ENCODE measurements at regions not wholly inside any gene's neighbourhood (a gene's known extent, or its start where the extent isn't known, plus 50 kb on each side); places are given as distances from the start of the nearest gene placed in this dataset.

- H3K79me2 ChIP-seq (ENCODE audit: control insufficient read depth, insufficient read depth, low read length) = no peaks in the 10 kb centered on the region
- WGBS (ENCODE audit: insufficient coverage, insufficient replicate concordance, low lambda C conversion rate, missing lambda C conversion rate) = 8% methylated on average over 5 of the region's 5 CpGs
- ATAC-seq (no peak), FAIRE-seq (no peak), DNase-seq (ENCODE audit: low read depth, low spot score) (no peak)
- no peak for TF ChIP-seq PAX8 (IDR thresholded peaks at IDR 0.05)
- TF ChIP-seq RAD21 (IDR thresholded peaks at IDR 0.05; ENCODE audit: insufficient read depth, low read depth, low read length) = no peak
- no peak for TF ChIP-seq NKRF (conservative IDR thresholded peaks at IDR 0.05)
- no peak for TF ChIP-seq PML (IDR thresholded peaks at IDR 0.05; ENCODE audit: low read length)
- TF ChIP-seq, protein P1, sequence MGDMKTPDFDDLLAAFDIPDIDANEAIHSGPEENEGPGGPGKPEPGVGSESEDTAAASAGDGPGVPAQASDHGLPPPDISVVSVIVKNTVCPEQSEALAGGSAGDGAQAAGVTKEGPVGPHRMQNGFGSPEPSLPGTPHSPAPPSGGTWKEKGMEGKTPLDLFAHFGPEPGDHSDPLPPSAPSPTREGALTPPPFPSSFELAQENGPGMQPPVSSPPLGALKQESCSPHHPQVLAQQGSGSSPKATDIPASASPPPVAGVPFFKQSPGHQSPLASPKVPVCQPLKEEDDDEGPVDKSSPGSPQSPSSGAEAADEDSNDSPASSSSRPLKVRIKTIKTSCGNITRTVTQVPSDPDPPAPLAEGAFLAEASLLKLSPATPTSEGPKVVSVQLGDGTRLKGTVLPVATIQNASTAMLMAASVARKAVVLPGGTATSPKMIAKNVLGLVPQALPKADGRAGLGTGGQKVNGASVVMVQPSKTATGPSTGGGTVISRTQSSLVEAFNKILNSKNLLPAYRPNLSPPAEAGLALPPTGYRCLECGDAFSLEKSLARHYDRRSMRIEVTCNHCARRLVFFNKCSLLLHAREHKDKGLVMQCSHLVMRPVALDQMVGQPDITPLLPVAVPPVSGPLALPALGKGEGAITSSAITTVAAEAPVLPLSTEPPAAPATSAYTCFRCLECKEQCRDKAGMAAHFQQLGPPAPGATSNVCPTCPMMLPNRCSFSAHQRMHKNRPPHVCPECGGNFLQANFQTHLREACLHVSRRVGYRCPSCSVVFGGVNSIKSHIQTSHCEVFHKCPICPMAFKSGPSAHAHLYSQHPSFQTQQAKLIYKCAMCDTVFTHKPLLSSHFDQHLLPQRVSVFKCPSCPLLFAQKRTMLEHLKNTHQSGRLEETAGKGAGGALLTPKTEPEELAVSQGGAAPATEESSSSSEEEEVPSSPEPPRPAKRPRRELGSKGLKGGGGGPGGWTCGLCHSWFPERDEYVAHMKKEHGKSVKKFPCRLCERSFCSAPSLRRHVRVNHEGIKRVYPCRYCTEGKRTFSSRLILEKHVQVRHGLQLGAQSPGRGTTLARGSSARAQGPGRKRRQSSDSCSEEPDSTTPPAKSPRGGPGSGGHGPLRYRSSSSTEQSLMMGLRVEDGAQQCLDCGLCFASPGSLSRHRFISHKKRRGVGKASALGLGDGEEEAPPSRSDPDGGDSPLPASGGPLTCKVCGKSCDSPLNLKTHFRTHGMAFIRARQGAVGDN (IDR thresholded peaks at IDR 0.05) = no peak
- TF ChIP-seq, protein P2, sequence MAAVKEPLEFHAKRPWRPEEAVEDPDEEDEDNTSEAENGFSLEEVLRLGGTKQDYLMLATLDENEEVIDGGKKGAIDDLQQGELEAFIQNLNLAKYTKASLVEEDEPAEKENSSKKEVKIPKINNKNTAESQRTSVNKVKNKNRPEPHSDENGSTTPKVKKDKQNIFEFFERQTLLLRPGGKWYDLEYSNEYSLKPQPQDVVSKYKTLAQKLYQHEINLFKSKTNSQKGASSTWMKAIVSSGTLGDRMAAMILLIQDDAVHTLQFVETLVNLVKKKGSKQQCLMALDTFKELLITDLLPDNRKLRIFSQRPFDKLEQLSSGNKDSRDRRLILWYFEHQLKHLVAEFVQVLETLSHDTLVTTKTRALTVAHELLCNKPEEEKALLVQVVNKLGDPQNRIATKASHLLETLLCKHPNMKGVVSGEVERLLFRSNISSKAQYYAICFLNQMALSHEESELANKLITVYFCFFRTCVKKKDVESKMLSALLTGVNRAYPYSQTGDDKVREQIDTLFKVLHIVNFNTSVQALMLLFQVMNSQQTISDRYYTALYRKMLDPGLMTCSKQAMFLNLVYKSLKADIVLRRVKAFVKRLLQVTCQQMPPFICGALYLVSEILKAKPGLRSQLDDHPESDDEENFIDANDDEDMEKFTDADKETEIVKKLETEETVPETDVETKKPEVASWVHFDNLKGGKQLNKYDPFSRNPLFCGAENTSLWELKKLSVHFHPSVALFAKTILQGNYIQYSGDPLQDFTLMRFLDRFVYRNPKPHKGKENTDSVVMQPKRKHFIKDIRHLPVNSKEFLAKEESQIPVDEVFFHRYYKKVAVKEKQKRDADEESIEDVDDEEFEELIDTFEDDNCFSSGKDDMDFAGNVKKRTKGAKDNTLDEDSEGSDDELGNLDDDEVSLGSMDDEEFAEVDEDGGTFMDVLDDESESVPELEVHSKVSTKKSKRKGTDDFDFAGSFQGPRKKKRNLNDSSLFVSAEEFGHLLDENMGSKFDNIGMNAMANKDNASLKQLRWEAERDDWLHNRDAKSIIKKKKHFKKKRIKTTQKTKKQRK (IDR thresholded peaks at IDR 0.05; ENCODE audit: low read depth, low read length) = no peak
- TF ChIP-seq IRF4 (IDR thresholded peaks at IDR 0.05; ENCODE audit: low read depth, low read length) = no peak
- no peak for TF ChIP-seq MAX (IDR thresholded peaks at IDR 0.05; ENCODE audit: low read depth, low read length)
- no peak for TF ChIP-seq POLR2A (IDR thresholded peaks at IDR 0.05; ENCODE audit: low read depth, low read length)
- no peak for TF ChIP-seq SRF (IDR thresholded peaks at IDR 0.05; ENCODE audit: low read depth in 2 of 2, low read length in 2 of 2)
- no peak for TF ChIP-seq POLR2AphosphoS2 (IDR thresholded peaks at IDR 0.05; ENCODE audit: low read depth, low read length)
- no peak for TF ChIP-seq TAF1 (IDR thresholded peaks at IDR 0.05; ENCODE audit: borderline replicate concordance, low read depth, low read length)
- TF ChIP-seq SMC3 (IDR thresholded peaks at IDR 0.05; ENCODE audit: borderline replicate concordance, low read length) = no peak
- no peak for TF ChIP-seq TCF7 (IDR thresholded peaks at IDR 0.05; ENCODE audit: borderline replicate concordance)
- no peak for TF ChIP-seq EED (IDR thresholded peaks at IDR 0.05; ENCODE audit: low read depth)
- no peak overlapping the region for H3K27ac ChIP-seq (ENCODE audit: control insufficient read depth, insufficient read depth)
- intact Hi-C loops (cut with micrococcal nuclease; ENCODE audit: unreplicated experiment) (no loop called here), in situ Hi-C loops (cut with MboI) (no loop called here)
- H3K4me1 ChIP-seq (ENCODE audit: control insufficient read depth, insufficient read depth, low read length) = no peaks in the 10 kb centered on the region
- H3K9me3 ChIP-seq (replicated peaks; ENCODE audit: control insufficient read depth, insufficient read depth, low read length) = no peaks in the 10 kb centered on the region
- BruUV-seq (replicated peaks) = no TSS peak
- H3K9ac ChIP-seq (ENCODE audit: control insufficient read depth, insufficient read depth, low read length) = no peak overlapping the region
- POLR2A ChIA-PET = no interaction called here
- no peak overlapping the region for H2AFZ ChIP-seq (ENCODE audit: control insufficient read depth, low read depth, low read length)
- SMC1A ChIA-PET (ENCODE audit: uncharacterized antibody, unreplicated experiment) = no interaction called here
- RAD21 ChIA-PET (ENCODE audit: unreplicated experiment) = no interaction called here
- no peak overlapping the region for H3K4me2 ChIP-seq (ENCODE audit: control insufficient read depth, insufficient read depth)
- no peaks in the 10 kb centered on the region for H3K36me3 ChIP-seq (ENCODE audit: control insufficient read depth in 2 of 2, insufficient read depth in 2 of 2, low read length in 1 of 2)
- H3K27me3 ChIP-seq (replicated peaks in 1 of 2; ENCODE audit: control insufficient read depth in 2 of 2, insufficient read depth in 2 of 2, low read length in 1 of 2) = no peaks in the 10 kb centered on the region
- H4K20me1 ChIP-seq (ENCODE audit: control insufficient read depth, insufficient read depth) = no peaks in the 10 kb centered on the region
- CTCF ChIA-PET = no interaction called here
- no peak overlapping the region for H3K4me3 ChIP-seq
Measured at GRCh38 chr5:67941614-67942401, 273.7 kb upstream of the PIK3R1 start.
